GM21737 (cell line): ENCODE measurements at regions not wholly inside any gene's neighbourhood (a gene's known extent, or its start where the extent isn't known, plus 50 kb on each side); places are given as distances from the start of the nearest gene placed in this dataset.

Source experiments
- ATAC-seq: cut with Tn5 transposase; IDR thresholded peaks from one replicate; pipeline ENCODE4 v1.9.1; 2021; ENCODE audit warnings: mild to moderate bottlenecking, moderate library complexity; ENCODE audit not compliant: unreplicated experiment

DNA sequence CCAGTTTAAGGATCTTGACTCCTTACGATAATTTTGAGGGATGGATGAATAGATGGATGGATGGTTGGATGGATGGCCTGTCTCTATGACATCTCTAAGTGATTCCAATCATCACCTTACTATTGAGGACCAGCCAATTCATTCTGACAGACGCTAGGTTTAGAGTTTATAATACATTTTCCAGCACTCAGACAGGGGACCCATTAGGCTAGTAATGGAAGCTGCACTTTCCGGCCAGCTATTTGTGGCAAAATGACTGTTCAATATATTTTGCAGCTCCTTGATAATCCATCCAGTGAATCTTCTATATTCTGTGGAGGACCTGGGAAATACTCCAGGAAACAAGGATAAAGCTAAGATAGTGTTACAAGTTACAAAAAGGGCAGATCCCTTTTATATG is 262.9 kb downstream of the TDRD15 start:
- no peak for ATAC-seq

DNA sequence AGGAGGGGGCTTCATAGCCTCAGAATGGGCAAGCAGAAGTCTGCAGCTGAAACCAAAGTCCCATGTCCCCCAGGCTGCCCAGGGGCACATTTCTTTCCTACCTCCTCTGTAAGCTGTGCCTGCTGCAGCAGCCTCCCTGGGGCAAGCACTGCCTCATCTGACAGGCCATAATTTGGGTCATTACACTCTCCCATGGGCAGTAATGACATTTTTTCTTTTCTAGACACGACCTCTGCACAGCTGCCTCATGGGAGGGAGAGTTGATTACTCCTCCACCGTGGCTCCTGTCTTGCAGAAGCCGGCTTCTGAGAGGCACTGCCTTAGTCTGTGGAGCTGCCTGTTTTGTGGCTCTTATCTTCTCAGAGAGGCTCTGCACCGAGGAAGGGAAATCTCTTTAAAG is 268.9 kb downstream of the TDRD15 start:
- ATAC-seq = no peak

DNA sequence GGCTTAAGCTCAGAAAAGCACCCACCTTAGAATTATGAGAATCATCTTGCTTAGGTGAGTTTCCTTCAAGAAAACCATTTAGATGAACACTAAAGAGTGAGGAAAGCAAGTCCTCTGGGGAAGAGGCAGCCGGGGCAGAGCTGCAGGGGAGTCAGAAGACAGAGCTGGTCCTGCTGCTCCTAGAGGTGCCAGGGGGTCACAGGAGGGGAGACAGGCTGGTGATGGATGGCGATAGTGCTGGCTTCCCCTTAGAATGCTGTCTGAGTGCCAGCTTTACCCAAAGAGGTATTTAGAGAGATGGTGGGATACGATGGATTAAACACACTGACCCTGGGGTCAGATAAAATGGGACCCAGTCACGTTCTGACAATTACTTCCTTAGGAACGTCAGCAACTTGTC is 269.4 kb downstream of the TDRD15 start:
- no peak for ATAC-seq

DNA sequence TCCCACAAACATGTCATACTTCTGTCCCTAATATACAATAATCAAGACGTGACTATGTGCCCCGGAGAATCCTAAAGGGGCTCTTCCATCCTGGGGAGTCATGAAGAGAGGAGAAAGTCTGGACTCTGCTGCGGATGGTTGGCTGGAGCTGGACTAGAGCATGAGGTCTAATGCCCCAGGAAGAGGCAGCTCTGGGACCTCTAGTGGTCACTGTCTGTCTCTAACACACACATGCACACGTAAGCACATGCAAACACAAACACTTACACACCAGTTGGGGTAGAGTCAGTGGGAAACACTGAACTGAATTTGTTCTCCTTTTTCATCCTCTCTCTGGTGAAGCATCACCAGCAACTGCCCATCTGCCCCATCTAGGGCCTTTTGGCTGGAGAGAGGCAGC is 271.6 kb downstream of the TDRD15 start:
- no peak for ATAC-seq

DNA sequence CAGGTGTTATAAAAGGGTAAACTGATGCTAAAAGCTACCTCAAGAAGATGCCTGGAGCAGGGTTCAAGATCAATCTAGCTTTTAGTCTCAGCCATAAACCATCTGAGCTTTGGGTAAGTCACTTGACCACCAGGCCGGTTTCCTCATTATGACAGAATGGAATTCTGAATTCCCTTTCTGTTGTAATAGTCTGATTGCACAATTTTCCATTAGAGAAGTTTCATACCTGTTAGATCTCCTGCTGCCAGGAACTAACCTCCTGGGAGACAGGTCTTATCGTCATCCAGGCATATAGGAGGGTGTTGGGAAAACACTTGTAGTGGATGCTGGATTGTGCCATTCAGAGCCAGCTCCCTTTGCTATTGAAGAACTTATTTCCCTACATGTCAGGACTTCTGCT is 272.5 kb downstream of the TDRD15 start:
- no peak for ATAC-seq

DNA sequence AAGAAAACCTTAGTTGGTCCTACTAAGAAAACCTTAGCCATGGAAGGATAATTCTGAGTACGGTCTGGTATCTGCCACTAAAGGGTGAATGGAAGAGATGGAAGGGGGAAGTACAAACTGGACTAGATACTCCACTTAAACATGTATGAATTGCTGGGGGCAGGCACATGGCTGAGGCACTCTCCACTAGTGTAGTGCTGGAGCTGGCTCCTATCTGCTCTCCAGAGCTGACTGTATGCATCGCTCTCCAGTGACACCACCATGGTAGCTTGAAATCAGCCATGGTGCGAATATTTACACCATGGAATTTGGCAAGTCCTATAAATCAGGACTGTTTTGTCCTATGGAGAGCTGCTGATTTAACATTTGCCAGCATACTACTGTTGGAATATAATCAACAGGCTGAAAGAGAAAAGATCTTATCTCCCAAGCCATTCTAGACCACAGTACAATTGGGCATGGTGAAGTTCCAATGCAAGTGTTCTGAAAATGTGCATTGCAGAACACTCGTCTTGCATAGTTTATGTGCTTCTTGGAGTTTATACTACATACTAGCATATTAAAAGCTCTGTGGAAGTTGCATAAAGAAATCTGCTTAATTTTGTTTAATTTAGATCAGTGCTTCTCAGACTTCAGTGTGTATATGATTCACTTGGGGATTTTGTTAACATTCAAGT is 277.4 kb downstream of the TDRD15 start:
- ATAC-seq = no peak

DNA sequence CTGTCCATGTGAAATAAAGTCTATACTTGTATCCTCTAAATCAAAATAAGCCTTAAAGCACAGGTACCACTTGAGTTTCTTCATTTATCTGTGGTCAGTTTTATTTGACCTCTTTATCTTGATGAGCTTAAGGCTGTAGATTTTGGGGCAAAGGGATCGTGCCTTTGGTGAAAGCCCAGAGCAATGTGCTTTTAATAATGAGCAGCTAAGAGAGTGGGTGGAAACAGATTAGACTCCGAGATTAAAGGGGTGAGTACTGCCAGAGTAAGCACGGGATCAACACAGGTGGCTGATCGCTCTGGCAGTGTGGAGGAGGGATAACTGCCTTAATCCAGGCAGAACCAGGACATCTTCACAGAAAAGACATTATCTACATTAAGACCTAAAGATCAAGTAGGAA is 280.4 kb downstream of the TDRD15 start:
- no peak for ATAC-seq

DNA sequence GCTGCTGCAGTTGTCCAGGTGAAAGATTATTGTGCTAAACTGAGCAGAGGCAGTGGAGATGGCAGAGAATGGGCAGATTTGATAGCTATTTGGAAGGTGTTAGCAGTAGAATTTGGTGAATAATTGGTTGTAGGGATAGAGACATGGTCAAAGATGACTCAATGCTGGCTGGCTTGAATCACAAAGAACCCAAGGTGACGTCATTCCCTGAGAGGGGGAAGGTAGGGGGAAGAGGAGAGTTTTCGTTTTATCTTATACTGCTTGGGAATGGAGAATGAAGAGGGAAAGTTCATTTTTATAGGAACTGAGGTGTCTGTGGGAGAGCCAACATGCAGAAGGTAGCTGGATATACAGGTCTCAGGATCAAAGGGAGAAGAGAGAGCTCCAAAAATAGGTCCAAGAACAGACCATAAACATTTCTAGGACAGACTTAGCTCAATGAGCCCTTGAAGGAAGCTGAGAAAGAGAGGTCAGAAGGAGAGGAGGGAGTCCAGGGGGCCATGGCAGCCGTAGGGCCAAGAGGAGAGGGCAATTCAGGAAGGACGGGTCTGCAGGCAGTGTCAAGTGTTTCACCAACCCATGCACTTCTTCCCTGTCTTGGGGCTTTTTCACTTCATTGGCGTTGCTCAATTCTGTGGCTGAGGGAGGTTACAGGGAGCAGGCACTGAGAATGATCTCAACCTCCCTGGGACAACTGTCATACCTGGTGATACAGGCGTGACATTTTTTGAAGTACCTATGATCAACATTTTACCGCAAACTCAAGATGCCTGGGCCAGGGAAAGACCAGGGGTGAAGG is 281.3 kb downstream of the TDRD15 start:
- no peak for ATAC-seq

DNA sequence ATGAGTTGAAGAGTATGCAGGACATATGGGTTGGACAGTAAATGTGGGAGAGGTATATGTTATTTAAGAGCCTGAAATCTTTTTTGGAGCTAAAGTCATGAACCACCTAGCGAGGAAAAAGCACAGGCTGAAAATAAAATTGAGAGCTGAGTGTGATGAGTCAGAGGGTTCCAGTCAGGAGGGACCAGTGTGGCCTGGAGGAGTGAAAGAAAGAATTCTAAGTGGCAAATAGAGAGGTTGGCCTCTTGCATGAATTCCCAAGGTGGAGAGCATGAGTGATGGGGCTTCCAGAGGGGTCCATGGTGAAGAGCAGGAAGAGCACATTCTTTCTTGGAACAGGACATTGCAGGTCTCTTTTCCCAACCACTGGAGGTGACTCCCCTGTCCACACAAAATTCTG is 282.6 kb downstream of the TDRD15 start:
- no peak for ATAC-seq

DNA sequence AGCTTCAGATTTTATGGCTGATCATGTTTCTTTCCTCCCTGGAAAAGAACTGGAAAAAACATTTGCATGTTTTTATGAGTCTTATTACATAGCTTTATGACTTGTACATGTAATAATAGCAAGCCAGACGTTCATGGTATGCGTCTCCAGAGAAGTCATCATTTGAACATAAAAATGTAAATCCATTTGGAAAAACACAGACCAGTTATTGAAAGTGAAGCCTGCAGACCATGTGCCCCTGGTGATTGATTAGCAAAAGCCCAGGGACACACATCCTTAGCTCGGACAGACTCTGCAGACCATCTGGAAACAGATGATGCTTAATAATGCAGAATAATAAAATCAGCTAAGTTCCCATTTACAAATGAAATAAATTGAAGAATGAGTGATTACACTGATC is 283.1 kb downstream of the TDRD15 start:
- no peak for ATAC-seq

DNA sequence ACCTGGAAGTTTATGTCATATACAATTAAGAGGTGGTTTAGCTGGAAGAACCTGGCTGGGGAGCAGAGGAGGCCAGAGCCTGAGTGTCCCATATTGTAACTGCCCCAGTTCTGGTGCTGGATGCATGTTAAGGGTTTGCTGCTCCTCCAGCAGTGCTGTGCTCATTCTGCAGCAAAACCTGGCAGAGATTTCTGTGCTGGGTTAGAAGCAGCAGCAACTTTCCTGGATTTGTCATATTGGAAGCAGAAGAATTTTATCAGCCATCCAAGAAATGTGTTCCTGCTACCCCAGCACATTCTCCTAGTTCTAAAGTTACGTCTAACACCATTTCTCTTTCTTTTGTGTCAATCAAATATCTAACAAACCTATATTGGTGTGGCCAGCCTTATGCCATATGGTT is 284.1 kb downstream of the TDRD15 start:
- no peak for ATAC-seq

DNA sequence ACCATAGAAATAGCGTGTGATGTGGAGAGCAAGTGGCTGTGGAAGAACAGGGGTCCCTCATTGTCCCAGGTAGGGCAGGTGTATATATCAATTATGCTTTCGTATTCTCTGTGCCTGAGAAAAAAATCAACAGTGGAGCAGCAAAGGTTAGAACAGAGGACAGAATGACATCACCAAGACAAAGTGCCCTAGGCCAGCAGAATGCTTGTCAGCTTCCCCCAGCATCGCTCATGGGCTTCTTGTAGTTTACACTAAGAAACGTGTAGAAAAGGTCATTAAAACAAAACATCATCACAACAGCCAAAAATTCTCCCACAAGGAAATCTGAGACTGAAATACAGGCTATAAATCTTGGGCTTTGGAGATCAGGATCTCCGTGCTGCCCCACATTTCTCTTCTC is 288.0 kb downstream of the TDRD15 start:
- ATAC-seq = no peak

DNA sequence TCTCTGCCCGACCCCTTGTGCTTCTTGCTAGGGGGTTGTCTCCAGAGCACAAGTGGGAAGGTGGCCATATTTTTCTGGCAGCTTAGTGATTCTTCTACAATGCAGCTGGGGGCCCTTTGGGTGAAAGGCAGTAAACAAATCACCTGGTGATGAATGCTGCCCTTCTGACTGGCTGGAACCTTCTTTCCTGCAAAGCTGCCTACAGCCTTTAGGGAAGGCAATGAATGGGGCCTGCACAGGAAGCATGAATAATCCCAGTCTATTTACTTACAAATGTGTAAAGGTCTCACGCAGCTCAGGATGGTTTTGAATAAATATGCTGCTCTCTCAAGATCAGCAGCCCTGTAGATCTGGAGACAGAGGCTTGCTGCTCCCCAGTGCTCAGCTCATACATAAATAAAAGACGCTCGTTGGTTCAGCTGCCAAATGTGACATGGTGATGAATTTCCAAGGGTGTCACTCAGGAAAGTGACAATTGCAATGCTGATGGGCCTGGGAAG is 289.2 kb downstream of the TDRD15 start:
- no peak for ATAC-seq

DNA sequence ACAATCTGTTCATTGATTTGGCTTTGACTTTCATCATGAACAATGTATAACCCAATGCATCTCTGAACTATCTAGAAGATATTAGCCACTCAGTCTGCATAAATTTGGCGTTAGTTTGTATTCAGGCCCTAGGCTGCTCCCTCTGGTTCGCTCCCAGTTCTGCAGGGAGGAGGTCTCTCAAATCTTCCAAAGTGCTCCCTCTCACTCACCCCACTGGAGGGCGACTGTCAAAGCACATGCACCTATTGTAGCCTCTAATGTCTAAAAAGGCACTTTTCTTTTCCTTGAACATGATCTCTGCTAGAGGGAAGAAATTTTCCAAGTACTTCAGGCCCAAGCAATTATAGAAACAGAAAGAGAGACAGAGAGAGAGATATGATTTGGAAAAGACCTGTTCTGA is 291.5 kb downstream of the TDRD15 start:
- ATAC-seq = no peak

DNA sequence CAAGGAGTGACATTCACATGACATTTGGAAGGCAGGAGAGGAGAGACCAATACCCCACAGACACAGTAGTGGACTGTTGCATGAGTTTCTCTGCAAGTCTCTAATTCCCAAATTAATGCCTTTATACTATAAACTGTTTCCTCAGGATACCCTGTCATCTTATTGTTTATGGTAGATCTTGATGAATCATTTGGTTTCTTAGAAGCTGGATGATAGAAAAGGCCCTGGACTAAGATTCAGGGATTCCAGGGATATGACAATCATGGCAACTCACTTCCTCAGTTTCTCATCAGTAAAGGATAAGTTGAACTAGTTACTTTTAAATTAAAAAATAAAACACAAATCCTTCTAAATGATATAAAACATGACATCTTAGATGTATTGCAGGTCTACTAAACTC is 292.5 kb downstream of the TDRD15 start:
- ATAC-seq = no peak

DNA sequence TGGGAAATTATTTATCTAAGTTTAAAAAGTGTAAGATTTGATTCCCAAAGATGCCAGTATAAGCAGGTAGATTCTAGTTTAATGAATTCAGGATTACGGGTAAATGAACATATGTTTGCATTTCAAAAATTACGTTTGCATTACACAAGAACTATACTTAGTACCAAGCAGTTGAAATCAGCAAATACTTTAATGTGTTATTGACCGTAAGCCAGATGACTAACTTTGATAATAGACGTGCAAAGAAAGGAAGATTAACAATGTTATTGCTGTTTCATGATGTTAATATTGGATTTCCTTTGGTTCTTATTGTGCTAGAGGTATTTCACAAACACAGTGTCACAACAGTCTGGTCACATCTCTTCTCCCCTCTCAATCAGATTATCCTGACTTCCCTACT is 294.7 kb downstream of the TDRD15 start:
- no peak for ATAC-seq

DNA sequence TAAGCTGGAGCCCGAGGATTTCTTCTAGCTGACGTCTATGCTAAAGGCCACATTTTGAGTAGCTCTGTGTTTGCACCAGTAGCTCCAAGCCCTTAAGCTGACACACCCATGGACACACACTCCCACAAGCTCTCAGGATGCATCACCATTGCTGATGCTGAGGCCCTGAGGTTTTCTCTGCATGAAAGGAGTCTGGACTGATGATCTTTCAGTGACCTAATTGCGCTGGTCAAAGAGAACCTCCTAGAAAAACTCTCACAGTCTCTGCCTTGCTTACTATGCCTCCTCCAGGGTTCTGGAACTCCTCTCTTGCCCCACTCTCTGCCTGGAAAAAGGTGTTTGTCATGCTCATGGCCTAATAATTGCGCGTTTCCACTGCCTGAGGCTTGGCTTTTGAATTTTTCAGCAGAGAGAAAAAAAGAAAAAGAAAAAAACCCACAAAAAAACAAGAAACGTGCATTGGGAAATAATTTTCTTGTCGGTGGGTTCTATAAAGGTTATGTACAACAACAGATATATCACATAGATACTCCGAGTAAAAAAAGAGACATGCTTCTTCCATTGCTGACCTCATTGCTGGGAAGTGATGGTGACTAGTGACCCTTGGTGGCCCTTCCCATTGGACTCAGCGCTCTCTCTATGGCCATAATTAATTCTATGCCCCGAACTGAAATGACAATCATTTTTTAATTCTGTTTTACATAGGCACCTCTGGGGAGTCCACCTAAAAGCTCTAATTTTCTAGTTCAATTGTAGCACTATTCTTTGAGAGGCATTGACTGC is 297.0 kb downstream of the TDRD15 start:
- no peak for ATAC-seq

DNA sequence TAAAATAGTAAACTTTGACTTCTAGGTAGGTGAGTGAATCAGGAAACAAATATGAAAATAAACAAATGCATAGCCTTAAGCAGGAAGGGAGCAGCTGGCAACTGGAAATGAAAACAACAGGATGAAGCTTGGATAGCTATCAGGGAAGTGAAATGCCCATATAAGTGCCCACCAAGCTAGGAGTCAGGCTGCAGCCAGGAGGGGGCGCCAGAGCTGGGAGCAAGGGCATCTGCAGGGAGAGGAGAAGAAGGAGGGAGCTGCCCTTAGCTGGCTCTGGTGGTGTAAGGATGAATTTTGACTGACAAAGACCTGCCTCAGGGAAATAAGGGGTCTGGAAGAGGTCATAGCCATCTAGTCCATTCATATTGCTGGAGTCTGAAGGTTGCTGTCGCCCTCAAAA is 298.3 kb downstream of the TDRD15 start:
- no peak for ATAC-seq

DNA sequence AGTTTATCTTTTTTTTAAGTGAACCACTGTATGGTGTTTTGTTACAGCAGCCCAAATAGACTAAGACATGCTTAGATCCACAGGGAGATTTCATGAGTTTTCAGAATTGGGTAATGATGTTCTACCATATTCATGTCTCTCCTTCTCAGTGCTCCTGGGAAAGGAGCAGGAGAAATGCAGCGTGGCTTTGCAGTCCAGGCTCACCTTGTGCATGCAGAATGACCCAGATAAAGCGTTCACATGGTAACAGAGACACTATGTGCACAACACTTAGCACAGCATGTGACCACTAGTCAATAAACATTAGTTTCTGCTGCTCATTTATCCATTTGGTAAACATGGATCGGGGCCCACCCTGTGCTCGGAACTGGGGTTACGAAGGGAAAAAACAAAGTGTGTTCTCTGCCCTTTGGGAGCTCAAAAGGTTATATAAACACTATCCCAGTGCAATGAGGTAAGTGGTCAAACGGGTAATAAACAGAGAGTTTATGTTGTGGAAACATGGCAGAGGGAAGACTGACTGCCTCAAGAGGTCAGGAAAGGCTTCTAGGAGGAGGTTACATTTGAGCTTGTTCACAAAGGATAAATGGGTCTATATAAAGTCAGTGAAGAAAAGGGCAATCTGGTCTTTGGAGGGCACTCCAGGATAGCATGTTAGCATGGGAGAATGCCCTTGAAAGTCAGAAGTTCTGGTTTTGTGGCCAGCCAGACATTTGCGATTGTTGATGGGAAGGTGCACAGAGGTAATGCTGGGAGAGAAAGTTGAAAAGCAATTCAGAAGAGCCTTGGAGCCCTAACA is 299.2 kb downstream of the TDRD15 start:
- ATAC-seq = no peak

DNA sequence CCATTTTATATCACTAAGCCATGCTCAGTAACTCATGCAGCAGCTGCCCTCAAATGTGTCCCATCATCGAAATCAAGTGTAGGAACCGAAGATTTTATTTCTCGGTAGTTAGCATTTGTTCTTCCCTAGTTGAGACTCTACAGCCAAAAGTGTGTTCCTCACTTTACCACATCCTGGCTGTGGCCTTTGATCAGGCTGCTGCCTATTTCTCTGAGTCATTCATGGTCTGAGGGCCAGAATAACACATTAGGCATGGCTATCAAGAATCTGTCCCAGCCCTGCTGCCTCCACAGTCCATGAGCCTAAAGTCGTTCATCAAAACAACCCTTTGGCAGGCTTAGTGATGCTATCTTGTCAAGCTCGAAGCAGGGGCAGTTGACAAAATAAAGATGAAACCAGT is 300.1 kb downstream of the TDRD15 start:
- no peak for ATAC-seq

DNA sequence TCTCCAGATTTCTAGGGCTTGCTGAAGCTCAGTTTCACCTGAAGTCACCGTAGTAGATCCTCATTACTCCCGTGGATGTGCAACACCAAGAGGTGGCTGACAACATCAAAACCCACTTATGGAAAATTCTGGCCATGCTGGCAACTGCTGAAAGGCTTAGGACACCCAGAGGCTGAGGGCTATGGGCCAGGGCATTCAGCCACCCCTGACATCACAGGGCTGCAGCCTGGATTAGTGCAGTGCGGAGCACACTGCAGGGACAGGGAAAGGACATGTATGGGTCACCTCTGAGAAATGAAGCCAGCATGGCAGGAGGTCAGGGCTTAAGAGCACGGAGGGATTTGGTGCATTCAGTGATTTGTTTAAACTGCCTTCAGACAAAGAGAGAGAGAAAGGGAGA is 300.6 kb downstream of the TDRD15 start:
- ATAC-seq = no peak
